CD4-positive, alpha-beta T cell treated with Interleukin-15 for 4 hours (primary cell): ENCODE measurements at regions not wholly inside any gene's neighbourhood (a gene's known extent, or its start where the extent isn't known, plus 50 kb on each side); places are given as distances from the start of the nearest gene placed in this dataset.

Source experiments
- DNase-seq: peaks from one replicate; pipeline ENCODE4 v3.0.0-alpha.2; 2020; ENCODE audit warnings: low spot score

DNA sequence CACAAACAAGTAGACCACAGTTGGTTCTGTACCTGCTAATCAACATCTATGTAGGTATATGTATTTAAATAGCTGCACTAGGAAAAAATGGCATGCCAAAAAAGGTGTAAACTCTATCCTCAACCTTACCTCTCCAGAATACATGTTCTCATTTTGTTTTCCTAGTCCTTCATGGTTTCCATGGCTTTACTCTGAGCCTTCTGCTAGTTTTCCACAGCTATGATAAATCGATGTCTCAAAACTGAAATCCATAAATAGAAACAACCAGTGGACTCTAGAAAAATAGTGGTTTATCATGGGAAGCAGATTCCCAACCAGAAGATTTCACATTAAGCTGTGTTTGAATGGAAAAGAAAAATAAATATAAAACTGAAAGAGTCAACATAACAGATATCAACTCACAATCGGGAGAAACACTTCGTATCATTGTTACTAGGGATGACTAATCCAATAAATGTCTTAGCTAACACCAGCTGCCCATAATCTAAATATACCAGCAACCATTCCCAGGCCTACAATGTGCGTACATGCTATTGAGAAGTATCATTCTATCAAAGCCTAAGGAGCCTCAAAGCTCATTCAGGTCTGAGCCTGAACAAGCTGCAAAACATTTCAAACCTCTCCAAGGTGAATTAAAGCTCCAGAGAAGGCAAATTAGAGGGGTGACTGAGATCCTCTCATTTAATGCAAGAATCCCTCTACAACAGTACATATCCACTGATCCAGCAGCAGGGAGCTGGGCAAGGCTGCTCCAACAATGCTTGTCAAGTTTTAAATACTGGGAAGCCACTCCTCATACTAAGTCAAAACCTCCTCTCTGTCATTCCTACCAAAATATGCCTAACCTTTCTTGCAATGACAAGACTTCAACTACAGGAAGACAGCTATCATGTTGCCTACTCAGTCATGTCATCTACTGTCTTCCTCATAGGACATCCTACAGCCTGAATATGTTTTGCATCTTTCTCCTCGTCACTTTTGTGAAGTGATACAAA is 90.2 kb downstream of the KCTD12 start:
- no peak for DNase-seq

DNA sequence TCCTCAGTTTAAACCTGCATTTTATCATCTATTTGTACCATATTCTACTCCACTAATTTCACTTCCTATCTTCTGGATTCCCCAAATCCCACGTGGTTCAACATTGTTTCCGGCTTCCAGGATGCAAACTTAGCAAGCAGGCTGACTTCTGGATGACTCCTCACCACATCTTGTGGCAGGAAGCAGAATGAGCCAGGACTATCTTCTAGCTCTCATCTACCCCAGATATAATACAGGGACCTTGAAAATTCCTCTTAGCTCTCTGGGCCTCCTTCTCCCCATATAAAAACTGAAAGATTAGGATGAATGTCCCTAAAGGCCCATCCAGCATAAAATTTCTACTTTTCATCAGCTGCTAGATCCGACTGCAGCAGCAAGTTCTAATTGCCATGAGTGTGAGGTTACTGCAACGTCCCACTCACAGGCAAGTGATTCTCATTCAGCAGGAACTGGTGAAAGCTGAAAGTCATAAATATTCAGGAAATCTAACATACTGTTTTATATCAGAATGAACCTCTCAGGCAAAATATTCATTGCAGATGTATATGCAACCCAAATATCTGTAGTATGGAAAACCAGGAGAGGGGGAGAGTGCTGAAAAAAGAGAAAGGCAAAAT is 93.4 kb downstream of the KCTD12 start:
- DNase-seq = no peak

DNA sequence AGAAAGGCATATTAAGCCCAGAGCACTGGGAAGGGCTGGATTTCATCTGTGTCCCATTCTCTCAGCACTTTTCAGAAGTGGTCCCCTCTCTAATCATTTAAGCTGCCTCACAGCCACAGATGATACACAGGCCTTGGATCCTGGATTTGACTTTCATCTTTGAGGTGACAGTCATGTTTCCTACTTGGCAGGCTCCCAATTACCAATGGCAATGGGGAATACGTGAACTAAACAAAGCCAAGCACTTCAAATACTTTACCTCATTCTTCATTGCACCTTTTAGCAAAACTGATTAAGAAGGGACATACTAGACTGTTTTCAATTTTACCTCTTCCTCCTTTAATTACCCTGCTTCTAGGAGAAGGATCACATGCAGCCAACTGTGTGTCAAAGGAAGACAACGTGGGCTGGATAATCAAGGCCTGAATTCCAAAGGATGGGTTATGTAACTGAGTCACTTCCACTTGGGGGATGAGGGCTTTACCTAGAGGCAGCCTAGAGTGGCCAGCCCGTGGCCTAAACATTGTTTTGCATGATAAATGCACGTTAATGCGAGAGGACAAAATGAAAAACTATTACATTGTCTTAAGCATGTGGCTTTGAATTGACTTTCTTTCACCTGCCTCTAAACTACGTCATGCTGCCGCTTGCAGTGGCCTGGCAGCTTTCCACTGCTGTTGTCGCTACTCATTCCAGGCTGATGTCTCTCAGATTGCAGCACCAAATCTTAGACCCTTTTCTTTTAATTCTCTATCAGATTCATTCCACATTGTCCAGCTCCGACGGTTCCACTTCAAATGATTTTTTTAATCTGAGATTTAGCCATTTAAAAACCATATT is 95.0 kb downstream of the KCTD12 start:
- no peak for DNase-seq

DNA sequence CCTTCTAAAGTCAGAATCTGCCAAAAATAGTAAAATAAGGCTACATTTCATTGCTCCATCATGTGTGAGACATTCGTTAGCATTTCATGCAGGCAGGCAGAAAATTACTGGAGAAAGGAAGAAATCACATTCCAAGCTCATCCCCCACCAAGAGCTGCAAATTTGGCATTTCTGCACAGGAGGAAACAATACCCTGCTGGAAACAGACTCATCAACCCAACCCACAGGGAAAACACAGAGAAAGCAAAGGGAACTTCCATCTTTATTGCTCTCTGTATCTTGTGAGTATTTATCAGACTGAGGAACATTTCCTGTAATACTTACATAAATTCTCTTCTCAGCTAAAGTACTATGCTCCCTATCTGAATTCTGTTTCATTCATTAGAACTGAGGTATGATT is 95.7 kb downstream of the KCTD12 start:
- no peak for DNase-seq

DNA sequence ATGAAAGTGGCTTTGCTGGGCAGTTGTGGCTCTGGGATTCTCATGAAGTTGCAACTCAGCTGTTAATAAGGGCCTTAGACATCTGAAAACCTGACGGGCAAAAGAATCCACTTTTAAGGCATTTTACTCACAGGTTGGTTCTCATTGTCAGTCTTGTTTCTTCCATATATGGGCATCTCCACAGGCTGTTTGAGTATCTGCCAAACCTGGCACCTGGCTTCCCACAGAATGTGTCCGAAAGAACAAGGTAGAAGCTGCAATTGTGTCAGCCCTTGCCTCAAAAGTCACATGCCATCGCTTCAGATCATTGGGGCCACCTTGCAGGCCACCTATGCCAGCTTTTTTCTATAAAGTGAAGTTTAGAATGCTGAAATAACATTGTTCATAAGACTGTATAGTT is 102.4 kb downstream of the KCTD12 start:
- no peak for DNase-seq

DNA sequence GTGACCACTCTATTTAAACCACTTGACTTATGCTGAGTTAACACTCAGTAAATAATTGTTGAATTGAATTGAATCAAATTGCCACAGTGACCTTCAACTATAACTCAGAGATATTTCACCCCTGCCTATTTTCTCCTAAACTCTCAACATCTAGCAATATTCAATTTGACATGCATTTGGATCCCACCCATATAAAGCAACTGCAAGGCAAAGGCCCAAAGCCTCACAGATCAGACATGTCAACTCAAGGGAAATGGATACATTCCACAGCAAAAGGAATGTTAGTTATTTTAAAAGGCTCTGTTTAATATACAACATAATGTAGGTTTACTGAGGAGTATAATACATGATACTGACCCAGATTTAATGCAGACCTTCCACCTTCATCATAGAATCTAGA is 107.4 kb downstream of the KCTD12 start:
- DNase-seq = no peak

DNA sequence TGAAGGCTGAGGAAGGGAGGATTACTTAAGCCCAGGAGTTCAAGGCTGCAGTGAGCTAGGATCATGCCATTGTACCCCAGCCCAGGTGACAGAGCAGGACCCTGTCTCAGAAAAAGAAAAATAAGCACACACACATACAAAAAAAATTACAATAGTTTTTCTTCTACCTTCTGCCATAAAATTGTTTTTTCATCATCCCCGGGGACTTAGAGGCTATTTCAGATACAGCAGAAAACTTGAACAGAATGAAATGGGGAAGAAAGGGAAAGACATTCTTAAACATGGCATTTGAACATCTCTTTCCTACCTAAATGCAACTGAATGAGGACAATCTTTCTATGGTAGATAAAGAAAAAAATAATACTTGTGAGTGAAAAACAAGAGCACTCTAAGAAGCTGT is 109.1 kb downstream of the KCTD12 start:
- DNase-seq = no peak

DNA sequence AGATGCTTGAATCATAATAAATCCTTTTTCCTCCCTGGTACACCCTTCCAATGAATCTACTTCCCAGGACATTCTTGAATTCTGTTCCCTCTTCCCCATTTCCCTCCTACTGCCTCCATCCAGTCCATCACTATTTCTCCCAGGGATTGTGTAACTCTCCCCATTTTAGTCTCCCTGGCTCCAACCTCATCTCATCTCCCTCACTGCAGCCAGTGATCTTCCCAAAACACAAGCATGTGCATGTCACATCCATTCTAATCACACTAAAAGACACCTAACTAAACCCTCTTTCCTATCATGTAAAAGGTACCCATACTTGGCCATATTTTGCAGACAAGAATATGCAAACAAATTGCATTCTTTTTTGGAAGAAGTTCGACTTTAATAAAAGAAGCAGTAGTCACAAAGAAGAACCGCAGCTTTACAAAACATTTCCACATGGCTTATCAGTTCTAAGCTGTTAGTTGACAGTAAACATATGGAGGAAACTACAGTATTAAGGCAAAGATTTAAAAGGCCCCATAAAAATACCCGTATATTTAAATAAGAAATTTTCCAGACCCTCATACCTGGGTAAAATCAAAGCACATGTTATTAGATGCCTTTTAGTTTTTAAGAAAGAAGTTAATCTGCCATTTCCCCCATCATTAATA is 111.0 kb downstream of the KCTD12 start:
- DNase-seq = no peak

DNA sequence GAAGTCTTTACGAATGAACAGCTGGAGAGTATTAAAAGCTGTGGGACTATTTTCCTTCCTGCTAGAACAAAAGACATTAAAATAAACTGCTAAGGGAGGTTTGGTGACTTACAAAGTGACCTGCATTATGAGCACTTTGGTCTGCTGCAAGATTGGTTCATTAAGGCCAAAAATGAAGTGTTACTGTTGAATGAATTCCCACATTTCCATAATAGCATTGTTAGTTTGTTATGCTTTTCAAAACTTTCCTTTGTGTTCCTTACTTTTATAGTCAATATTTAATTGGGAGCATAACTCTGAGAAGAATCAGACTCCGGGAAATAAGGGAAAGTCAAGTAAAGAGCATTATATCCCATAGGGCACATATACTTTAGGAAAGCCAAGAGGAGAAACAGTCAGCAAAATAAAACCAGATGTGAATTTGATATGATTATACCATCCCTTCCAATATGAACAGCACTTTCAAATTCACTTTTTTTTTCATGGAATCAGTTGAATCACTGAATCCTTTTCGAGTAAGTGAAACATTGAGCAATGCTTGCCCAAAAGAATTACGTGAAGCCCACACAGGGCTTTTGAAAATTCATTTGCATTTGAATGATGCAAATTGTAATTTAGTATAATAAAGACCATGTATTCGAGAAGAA is 112.6 kb downstream of the KCTD12 start:
- DNase-seq = no peak

DNA sequence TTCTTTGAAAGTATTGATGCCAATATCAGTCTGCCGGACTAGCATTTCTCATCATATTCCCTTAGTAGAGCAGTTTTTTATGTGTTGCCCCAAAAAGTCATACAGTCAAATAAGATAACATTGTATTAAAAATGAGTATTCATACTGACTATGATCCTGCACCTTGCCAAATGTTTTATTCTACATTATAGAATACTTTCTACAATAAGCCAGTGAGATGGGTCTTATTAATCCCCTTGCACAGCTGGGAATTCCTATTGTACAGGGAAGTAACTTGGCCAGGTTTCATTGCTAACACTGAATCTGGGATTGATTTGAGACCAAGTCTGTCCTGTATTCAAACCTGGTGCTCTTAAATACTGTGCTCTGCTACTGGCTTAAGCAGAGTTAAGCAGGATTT is 114.0 kb downstream of the KCTD12 start:
- no peak for DNase-seq

DNA sequence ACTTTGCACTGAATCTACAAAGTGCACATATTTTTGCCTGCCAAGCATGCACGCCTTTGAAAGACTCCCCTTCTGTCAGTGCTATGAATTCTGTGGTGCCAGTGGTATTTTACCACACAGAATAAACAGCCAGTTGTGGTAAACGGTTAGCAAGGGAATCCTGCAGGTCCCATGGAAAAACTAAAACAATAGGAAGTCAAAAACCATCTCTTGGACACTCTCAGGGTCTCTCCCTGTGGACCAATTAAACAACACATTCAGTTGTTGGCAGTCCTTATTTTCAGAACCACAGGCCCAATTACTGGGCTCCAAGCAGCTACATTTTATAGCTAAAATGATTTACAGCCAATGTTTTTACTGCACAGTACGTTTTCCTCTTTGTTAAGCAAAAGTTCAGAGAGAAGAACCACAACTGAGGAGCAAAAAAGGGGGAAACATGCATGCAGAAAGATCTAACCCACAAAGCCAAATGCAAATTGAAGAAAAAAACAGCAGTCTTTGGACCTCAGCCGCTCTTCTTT is 116.9 kb downstream of the KCTD12 start:
- DNase-seq = no peak

DNA sequence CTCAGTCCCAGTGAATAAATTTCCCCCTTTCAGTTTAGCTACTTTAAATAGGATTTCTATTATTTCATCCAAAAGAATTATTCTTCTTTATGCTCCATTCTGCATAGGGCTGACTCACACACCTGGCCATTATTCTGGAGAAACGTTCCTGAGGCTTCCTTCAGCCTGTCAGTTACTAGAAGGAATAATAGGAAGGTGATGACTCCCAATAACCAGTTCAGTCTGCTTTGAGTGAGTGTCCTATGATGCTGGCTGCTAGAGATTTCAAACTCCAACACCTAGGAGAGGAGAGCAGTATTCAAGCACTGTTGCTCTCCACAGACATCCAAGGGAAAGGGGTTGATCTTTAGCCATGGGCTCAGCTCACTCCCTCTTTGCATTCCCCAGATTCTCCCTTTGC is 117.8 kb downstream of the KCTD12 start:
- DNase-seq = no peak

DNA sequence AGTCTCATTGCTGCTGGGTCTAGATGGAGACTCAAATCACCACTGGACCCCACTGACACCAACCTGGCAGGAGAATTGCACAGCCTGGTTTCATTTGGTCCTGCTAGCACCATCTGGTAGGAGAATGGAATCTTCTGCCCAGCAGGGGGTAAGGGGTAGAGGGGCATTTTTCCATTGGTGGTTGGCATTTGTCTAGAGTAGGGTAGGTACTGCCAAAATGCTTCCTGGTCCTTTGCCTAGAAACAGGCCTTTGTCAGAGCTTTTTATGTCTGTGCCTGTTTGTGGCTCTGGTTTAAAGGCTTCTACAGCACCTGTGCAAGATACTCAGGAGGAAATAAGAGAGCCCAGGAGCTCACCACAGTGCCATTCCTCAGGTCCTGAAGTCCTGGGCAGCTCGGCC is 121.3 kb downstream of the KCTD12 start:
- DNase-seq = no peak

DNA sequence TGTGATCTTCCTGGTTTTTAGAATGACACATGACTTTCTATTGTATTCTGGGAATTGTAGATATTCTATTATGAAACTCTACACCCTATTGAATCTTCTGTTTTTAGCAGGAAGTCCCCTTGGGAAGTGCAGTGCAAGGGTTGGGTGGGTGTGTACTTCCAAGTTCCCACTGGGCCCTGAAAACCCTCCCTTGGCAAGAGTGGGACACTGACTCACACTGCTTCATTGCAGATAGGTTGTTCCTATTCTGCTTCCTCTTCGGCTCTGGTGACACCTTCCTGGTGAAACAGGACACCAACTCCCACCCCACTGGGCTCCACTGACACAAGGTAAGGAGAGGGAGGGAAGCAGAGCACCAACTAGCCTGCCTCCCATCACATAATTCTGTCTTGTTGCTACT is 121.8 kb downstream of the KCTD12 start:
- DNase-seq = no peak

DNA sequence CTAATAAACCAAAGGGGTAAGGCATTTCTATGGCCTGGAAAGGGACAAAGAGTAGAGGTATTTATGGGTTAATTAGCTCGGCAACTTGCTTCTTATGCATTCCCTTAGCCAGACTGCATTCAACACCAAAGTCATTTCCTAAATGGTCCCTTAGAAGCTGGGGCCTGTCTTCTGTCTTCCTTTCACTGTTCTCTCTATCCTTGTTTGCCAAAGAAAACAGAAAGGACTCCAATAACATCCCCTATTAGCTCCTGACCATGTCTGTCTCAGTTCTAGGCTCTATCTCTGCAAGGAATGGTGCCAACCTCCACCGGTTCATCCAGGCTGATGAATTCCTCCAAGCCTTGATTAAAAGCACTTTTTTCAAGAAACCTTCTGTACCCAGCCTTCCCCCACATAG is 123.5 kb downstream of the KCTD12 start:
- no peak for DNase-seq

DNA sequence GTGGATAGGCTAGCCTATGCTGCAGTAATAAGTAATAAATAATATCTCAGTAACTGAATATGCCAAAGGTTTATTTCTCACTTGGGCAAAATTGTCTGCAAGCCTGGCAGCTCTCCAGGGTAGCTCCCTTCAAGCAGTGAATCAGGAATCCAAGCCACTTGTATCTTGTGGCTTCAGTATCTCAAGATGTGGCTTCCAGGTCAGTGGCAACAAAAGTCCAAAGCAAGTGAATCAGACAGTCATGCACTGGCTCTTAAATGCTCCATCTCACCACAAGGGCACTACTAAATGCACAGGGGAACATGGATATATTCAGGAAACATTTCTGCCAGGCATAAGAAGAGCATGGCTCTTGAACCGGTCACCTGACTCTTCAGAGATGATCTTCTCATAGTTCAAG is 126.3 kb downstream of the KCTD12 start:
- no peak for DNase-seq

DNA sequence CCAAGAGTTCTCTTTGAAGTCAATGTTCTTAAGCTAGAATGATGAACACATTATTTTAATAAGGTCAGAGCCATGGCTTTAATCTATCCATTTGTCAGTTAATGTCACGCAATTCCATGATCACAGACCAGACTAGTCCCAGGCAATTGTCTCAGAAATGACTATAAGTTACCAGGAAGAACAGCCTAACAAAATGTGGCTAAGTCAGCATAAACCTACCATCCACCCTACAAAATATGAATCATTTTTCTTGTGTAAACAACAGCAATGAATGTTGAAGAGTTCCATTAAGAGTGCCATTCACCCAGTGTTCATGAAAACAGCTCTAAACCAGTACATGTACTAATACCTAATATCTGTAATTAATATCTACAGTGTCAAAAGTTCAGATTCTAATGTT is 127.5 kb downstream of the KCTD12 start:
- no peak for DNase-seq

DNA sequence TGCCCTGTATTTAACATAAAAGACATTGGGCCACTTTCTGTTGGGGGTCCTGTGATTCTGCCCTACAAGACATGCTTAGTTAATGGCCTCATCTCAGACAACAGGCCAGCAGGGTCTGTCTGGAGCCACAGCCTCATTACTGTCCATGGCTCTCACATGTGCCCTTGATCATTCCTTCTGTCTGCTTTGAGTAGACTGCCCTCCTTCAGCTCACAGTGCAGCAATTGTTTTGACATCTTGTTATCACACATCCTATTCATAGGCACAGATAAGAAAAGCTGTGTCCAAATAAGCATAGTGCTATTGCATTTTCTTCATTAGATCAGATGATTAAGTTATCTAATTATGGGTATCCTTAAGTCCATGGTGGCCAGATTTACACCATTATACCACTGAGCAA is 127.9 kb downstream of the KCTD12 start:
- DNase-seq = no peak

DNA sequence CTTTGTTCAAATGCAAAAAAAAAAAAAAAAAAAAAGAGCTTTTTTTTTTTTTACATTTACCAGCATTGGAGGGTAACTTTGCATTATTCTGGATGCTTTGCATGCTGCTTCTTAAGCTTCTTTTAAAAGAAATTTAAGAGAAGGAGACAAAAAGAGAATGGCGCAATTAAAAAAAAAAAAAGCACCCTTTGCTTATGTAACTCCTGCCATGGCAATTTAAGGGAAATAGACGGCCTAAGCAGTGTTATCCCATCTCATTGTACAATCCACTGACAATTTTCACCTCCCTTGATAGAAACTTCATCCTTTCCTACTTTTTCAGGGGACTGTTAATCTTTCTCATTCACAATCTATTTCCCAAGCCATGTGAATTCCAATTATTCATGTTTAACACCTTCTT is 129.8 kb downstream of the KCTD12 start:
- no peak for DNase-seq

DNA sequence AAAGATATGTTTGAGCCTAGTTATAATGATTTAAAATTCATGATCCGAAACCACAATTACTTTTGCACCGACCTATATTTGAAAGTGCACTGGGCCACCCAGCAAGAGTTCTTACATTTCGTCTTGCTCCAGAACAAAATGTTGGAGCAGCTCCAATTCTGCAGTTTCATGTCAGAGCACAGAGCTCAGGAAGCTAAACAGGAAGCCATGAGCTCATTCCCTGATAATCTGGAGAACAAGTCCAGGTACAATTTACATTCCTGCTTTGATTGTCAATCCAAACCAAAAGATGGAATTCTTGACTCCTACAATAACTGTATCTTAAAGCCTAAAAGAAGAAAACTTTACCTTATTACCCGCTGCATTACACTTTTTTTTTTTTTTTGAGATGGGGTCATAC is 131.8 kb downstream of the KCTD12 start:
- no peak for DNase-seq

DNA sequence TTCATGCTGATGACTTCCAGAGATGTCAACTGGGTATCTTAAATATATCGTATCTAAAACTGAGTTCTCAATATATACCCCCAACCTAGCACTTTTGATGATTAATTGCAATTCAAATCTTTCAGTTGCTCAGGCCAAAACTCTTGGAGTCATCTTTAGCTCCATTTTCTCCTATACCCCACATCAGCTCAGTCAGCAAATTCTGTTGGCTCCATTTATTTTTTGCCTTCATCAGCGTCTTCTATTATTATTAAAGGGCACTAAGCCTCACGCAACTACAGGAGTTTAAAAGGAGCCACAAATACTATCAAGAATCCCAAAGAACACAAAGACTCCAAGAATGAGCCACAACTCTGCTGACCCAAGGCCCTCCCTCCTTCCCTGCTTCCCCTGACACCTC is 134.9 kb downstream of the KCTD12 start:
- no peak for DNase-seq
